ENCODE measurements at regions not wholly inside any gene's neighbourhood (a gene's known extent, or its start where the extent isn't known, plus 50 kb on each side); places are given as distances from the start of the nearest gene placed in this dataset.
A peak's percentile ranks its signal among the peaks of the same experiment; 100 is the strongest.

- TF ChIP-seq CTCF (IDR thresholded peaks at IDR 0.05; ENCODE audit: partially characterized antibody, unreplicated experiment) = no peak
- Mint-ChIP-seq H3K9me3 (ENCODE audit: unreplicated experiment) (no peaks in the 10 kb centered on the region), H3K4me1 (ENCODE audit: low read depth, unreplicated experiment) (peaks cover 8% of the 10 kb centered on the region), H3K27me3 (ENCODE audit: unreplicated experiment) (no peaks in the 10 kb centered on the region), H3K4me3 (ENCODE audit: unreplicated experiment) (no peak overlapping the region), H3K27ac (ENCODE audit: unreplicated experiment) (no peak overlapping the region), H3K36me3 (ENCODE audit: unreplicated experiment) (no peaks in the 10 kb centered on the region)
- no peak for DNase-seq
Measured at GRCh38 chr7:51455513-51455912, 138.9 kb upstream of the COBL start.

- Mint-ChIP-seq H3K36me3 (ENCODE audit: unreplicated experiment) (no peaks in the 10 kb centered on the region), H3K4me3 (ENCODE audit: unreplicated experiment) (no peak overlapping the region), H3K27me3 (ENCODE audit: unreplicated experiment) (peaks cover 3% of the 10 kb centered on the region), H3K4me1 (ENCODE audit: low read depth, unreplicated experiment) (peaks cover 8% of the 10 kb centered on the region), H3K9me3 (ENCODE audit: unreplicated experiment) (no peaks in the 10 kb centered on the region), H3K27ac (ENCODE audit: unreplicated experiment) (no peak overlapping the region)
- TF ChIP-seq CTCF (IDR thresholded peaks at IDR 0.05; ENCODE audit: partially characterized antibody, unreplicated experiment) = no peak
- DNase-seq = no peak
Measured at GRCh38 chr7:51455086-51455485, 138.5 kb upstream of the COBL start.

DNA sequence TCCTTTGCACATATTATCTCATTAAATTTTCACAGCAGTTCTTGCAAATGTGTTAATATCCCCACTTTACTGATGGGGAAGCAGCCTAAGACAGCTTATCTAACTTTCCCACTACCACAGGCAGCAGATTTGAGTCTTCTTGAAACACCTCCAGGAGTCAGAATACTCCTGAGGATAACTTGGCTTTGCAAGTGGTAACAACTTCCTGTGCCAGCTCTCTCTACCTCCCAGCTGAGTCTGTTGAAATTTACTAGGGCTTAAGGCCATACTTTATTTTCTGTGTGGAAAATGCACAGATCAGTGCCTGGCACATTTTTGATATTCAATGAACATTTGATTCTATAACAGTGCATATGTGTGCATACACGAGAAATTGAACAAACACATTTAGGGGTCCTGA, 136.1 kb upstream of the COBL start:
- Mint-ChIP-seq H3K27me3 (ENCODE audit: unreplicated experiment) (peaks cover 4% of the 10 kb centered on the region), H3K36me3 (ENCODE audit: unreplicated experiment) (no peaks in the 10 kb centered on the region)
- no peak for DNase-seq

GRCh38 chr7:51451751-51452476, 135.3 kb upstream of the COBL start:
- TF ChIP-seq CTCF (IDR thresholded peaks at IDR 0.05; ENCODE audit: partially characterized antibody, unreplicated experiment) = peak; percentile 60
- Mint-ChIP-seq H3K27me3 (ENCODE audit: unreplicated experiment) (peaks cover 4% of the 10 kb centered on the region), H3K36me3 (ENCODE audit: unreplicated experiment) (no peaks in the 10 kb centered on the region), H3K4me3 (ENCODE audit: unreplicated experiment) (no peak overlapping the region), H3K9me3 (ENCODE audit: unreplicated experiment) (no peaks in the 10 kb centered on the region), H3K27ac (ENCODE audit: unreplicated experiment) (no peak overlapping the region), H3K4me1 (ENCODE audit: low read depth, unreplicated experiment) (peaks cover 8% of the 10 kb centered on the region)
- peak; percentile 60 for DNase-seq

More for the DNA sequence above, 136.1 kb upstream of the COBL start:
- no peak for TF ChIP-seq CTCF (IDR thresholded peaks at IDR 0.05; ENCODE audit: partially characterized antibody, unreplicated experiment)
- no peak overlapping the region for H3K27ac Mint-ChIP-seq (ENCODE audit: unreplicated experiment)
- peaks cover 8% of the 10 kb centered on the region for H3K4me1 Mint-ChIP-seq (ENCODE audit: low read depth, unreplicated experiment)
- H3K4me3 Mint-ChIP-seq (ENCODE audit: unreplicated experiment) = no peak overlapping the region
- no peaks in the 10 kb centered on the region for H3K9me3 Mint-ChIP-seq (ENCODE audit: unreplicated experiment)

DNA sequence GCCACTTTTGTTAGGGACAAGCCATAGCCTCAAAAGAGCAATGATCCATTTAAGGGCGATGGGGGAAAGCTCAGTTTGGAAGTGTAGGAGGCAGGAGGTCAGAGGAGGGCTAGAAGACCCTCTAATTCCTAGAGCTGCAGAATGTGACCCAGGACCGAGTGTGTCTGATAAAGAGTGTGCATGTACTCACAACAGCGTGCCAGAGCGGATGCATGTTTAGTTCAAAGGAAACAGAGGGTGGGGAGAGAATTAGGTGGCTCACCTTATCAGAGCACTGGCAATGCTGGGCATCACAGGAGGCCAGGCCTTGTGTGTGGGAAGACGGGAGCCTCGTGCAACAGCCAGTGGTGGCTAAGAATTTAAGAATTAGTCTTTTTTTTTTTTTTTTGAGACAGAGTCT, 133.9 kb upstream of the COBL start:
- H3K36me3 Mint-ChIP-seq (ENCODE audit: unreplicated experiment) = no peaks in the 10 kb centered on the region
- no peak for TF ChIP-seq CTCF (IDR thresholded peaks at IDR 0.05; ENCODE audit: partially characterized antibody, unreplicated experiment)
- H3K27ac Mint-ChIP-seq (ENCODE audit: unreplicated experiment) = no peak overlapping the region
- H3K4me3 Mint-ChIP-seq (ENCODE audit: unreplicated experiment) = no peak overlapping the region
- H3K4me1 Mint-ChIP-seq (ENCODE audit: low read depth, unreplicated experiment) = peaks cover 6% of the 10 kb centered on the region
- peaks cover 4% of the 10 kb centered on the region for H3K27me3 Mint-ChIP-seq (ENCODE audit: unreplicated experiment)
- H3K9me3 Mint-ChIP-seq (ENCODE audit: unreplicated experiment) = no peaks in the 10 kb centered on the region
- DNase-seq = no peak
